SK-N-SH treated with all-trans-retinoic acid at 6 μM for 48 hours (cell line): ENCODE measurements at regions not wholly inside any gene's neighbourhood (a gene's known extent, or its start where the extent isn't known, plus 50 kb on each side); places are given as distances from the start of the nearest gene placed in this dataset.

Source experiments
- ATAC-seq: fragments of 200-7000 bp; cut with Tn5 transposase; 3 replicates; pipeline ENCODE4 v1.9.1; 2020; ENCODE audit warnings: mild to moderate bottlenecking, moderate library complexity
- ARNTL ChIP-seq: fragments of 450-650 bp; formaldehyde crosslinking; IDR thresholded peaks from 2 replicates; pipeline ENCODE4 v1.5.0; 2020; ENCODE audit warnings: low read depth, mild to moderate bottlenecking, moderate library complexity, borderline replicate concordance
- BACH2 ChIP-seq: fragments of 250-450 bp; sonication (Bioruptor Pico); IDR thresholded peaks from 2 replicates; pipeline ENCODE4 v1.9.0; 2021; ENCODE audit warnings: mild to moderate bottlenecking, borderline replicate concordance
- CSDC2 ChIP-seq: fragments of 250-450 bp; sonication (Bioruptor Pico); IDR thresholded peaks from 2 replicates; pipeline ENCODE4 v1.5.0; 2020; ENCODE audit warnings: mild to moderate bottlenecking, moderate library complexity
- ESRRG ChIP-seq: fragments of 250-450 bp; sonication (Bioruptor Pico); IDR thresholded peaks from 2 replicates; pipeline ENCODE4 v1.6.1; 2021; ENCODE audit warnings: mild to moderate bottlenecking
- GLIS3 ChIP-seq: fragments of 250-450 bp; sonication (Bioruptor Pico); IDR thresholded peaks from 2 replicates; pipeline ENCODE4 v1.5.0; 2020; ENCODE audit warnings: mild to moderate bottlenecking, moderate library complexity
- ISL1 ChIP-seq: fragments of 250-450 bp; sonication (Bioruptor Pico); IDR thresholded peaks from 2 replicates; pipeline ENCODE4 v2.1.2; 2022; ENCODE audit warnings: mild to moderate bottlenecking, moderate library complexity
- OSR1 ChIP-seq: fragments of 250-450 bp; sonication (Bioruptor Pico); IDR thresholded peaks from 2 replicates; pipeline ENCODE4 v1.8.0; 2022; ENCODE audit warnings: moderate library complexity, mild to moderate bottlenecking, inconsistent platforms
- RARB ChIP-seq: fragments of 250-450 bp; sonication (Bioruptor Pico); IDR thresholded peaks from 2 replicates; pipeline ENCODE4 v1.8.0; 2021; ENCODE audit warnings: mild to moderate bottlenecking, moderate library complexity
- SNAI2 ChIP-seq: fragments of 250-450 bp; sonication (Bioruptor Pico); IDR thresholded peaks from 2 replicates; pipeline ENCODE4 v1.5.0; 2020; ENCODE audit warnings: mild to moderate bottlenecking, moderate library complexity
- TCF4 ChIP-seq: fragments of 250-450 bp; sonication (Bioruptor Pico); IDR thresholded peaks from 2 replicates; pipeline ENCODE4 v1.8.0; 2021; ENCODE audit warnings: mild to moderate bottlenecking, moderate library complexity, borderline replicate concordance
- TOX ChIP-seq: fragments of 250-450 bp; sonication (Bioruptor Pico); IDR thresholded peaks from 2 replicates; pipeline ENCODE4 v1.8.0; 2021; ENCODE audit warnings: mild to moderate bottlenecking, moderate library complexity, borderline replicate concordance
- ZC3H10 ChIP-seq: fragments of 250-450 bp; sonication (Bioruptor Pico); IDR thresholded peaks from 2 replicates; pipeline ENCODE4 v1.5.1; 2021; ENCODE audit warnings: mild to moderate bottlenecking, moderate library complexity
- ZFP3 ChIP-seq: fragments of 250-450 bp; sonication (Bioruptor Pico); IDR thresholded peaks from 2 replicates; pipeline ENCODE4 v1.5.0; 2020; ENCODE audit warnings: mild to moderate bottlenecking, moderate library complexity
- ZFP30 ChIP-seq: fragments of 450-650 bp; formaldehyde crosslinking; IDR thresholded peaks from 2 replicates; pipeline ENCODE4 v1.5.0; 2022; ENCODE audit warnings: mild to moderate bottlenecking, moderate library complexity
- ZNF565 ChIP-seq: fragments of 450-650 bp; formaldehyde crosslinking; conservative IDR thresholded peaks from 2 replicates; pipeline ENCODE4 v1.5.0; 2020; ENCODE audit warnings: low read depth, mild to moderate bottlenecking, moderate library complexity
- ZNF70 ChIP-seq: fragments of 450-650 bp; formaldehyde crosslinking; IDR thresholded peaks from 2 replicates; pipeline ENCODE4 v1.5.0; 2020; ENCODE audit warnings: mild to moderate bottlenecking, moderate library complexity
- ZNF8 ChIP-seq: fragments of 450-650 bp; formaldehyde crosslinking; IDR thresholded peaks from 2 replicates; pipeline ENCODE4 v1.5.0; 2020; ENCODE audit warnings: mild to moderate bottlenecking, moderate library complexity
- TF ChIP-seq, protein P1 (sequence below): fragments of 250-450 bp; sonication (Bioruptor Pico); IDR thresholded peaks from 2 replicates; pipeline ENCODE4 v1.5.1; 2021; ENCODE audit warnings: mild to moderate bottlenecking, moderate library complexity
- TF ChIP-seq, protein P2 (sequence below): fragments of 250-450 bp; sonication (Bioruptor Pico); IDR thresholded peaks from 2 replicates; pipeline ENCODE4 v1.8.0; 2021; ENCODE audit warnings: low read depth, mild to moderate bottlenecking, moderate library complexity, borderline replicate concordance
- TF ChIP-seq, protein P3 (sequence below): fragments of 250-450 bp; sonication (Bioruptor Pico); IDR thresholded peaks from 2 replicates; pipeline ENCODE4 v1.5.0; 2020; ENCODE audit warnings: mild to moderate bottlenecking, moderate library complexity
- TF ChIP-seq, protein P4 (sequence below): fragments of 250-450 bp; sonication (Bioruptor Pico); IDR thresholded peaks from 2 replicates; pipeline ENCODE4 v1.5.1; 2020; ENCODE audit warnings: low read depth, mild to moderate bottlenecking, moderate library complexity
- TF ChIP-seq, protein P5 (sequence below): fragments of 250-450 bp; sonication (Bioruptor Pico); IDR thresholded peaks from 2 replicates; pipeline ENCODE4 v1.8.0; 2020; ENCODE audit warnings: mild to moderate bottlenecking, moderate library complexity, borderline replicate concordance

DNA sequence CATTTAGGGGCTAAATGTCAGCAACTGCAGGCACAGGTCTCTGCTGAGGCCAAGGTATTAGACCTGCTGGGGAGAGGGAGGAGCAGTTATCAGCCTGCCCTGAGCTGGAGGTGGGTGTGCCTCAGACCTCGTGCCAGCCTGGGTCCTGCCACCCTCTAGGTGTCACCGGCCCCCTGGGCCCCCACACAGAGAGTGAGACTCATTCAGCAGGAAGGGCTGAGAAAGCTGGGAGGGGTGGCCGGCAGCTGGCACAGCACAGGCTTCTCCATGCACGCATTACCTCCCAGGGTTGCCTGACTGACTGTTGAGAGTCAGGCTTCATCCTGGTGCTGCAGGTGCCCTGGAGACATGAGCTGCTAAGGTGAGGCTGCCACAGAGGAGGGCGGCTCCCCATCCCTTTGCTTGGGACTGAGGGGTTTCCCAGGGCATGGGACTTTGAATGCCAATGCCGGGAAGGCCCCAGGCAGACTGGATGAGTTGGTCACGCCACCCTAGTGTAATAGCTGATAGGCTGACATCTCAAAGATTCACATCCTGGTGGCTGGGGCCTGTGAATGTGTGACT, 75.3 kb upstream of the C14orf180 start:
- TF ChIP-seq ZNF70 (no peak), ZNF8 (CRISPR knock-in tag) (no peak), OSR1 (no peak), ZC3H10 (CRISPR knock-in tag) (no peak), ESRRG (CRISPR knock-in tag) (no peak), ZNF565 (CRISPR knock-in tag) (no peak), RARB (CRISPR knock-in tag) (no peak), GLIS3 (CRISPR knock-in tag) (no peak), CSDC2 (CRISPR knock-in tag) (no peak), SNAI2 (CRISPR knock-in tag) (no peak), ZFP3 (no peak)
- TF ChIP-seq, protein P1, sequence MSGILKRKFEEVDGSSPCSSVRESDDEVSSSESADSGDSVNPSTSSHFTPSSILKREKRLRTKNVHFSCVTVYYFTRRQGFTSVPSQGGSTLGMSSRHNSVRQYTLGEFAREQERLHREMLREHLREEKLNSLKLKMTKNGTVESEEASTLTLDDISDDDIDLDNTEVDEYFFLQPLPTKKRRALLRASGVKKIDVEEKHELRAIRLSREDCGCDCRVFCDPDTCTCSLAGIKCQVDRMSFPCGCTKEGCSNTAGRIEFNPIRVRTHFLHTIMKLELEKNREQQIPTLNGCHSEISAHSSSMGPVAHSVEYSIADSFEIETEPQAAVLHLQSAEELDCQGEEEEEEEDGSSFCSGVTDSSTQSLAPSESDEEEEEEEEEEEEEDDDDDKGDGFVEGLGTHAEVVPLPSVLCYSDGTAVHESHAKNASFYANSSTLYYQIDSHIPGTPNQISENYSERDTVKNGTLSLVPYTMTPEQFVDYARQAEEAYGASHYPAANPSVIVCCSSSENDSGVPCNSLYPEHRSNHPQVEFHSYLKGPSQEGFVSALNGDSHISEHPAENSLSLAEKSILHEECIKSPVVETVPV (CRISPR knock-in tag), result no peak
- TF ChIP-seq, protein P2, sequence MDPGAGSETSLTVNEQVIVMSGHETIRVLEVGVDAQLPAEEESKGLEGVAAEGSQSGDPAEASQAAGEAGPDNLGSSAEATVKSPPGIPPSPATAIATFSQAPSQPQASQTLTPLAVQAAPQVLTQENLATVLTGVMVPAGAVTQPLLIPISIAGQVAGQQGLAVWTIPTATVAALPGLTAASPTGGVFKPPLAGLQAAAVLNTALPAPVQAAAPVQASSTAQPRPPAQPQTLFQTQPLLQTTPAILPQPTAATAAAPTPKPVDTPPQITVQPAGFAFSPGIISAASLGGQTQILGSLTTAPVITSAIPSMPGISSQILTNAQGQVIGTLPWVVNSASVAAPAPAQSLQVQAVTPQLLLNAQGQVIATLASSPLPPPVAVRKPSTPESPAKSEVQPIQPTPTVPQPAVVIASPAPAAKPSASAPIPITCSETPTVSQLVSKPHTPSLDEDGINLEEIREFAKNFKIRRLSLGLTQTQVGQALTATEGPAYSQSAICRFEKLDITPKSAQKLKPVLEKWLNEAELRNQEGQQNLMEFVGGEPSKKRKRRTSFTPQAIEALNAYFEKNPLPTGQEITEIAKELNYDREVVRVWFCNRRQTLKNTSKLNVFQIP (CRISPR knock-in tag), result no peak
- TF ChIP-seq, protein P3, sequence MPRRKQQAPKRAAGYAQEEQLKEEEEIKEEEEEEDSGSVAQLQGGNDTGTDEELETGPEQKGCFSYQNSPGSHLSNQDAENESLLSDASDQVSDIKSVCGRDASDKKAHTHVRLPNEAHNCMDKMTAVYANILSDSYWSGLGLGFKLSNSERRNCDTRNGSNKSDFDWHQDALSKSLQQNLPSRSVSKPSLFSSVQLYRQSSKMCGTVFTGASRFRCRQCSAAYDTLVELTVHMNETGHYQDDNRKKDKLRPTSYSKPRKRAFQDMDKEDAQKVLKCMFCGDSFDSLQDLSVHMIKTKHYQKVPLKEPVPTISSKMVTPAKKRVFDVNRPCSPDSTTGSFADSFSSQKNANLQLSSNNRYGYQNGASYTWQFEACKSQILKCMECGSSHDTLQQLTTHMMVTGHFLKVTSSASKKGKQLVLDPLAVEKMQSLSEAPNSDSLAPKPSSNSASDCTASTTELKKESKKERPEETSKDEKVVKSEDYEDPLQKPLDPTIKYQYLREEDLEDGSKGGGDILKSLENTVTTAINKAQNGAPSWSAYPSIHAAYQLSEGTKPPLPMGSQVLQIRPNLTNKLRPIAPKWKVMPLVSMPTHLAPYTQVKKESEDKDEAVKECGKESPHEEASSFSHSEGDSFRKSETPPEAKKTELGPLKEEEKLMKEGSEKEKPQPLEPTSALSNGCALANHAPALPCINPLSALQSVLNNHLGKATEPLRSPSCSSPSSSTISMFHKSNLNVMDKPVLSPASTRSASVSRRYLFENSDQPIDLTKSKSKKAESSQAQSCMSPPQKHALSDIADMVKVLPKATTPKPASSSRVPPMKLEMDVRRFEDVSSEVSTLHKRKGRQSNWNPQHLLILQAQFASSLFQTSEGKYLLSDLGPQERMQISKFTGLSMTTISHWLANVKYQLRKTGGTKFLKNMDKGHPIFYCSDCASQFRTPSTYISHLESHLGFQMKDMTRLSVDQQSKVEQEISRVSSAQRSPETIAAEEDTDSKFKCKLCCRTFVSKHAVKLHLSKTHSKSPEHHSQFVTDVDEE (CRISPR knock-in tag), result no peak
- TF ChIP-seq, protein P4, sequence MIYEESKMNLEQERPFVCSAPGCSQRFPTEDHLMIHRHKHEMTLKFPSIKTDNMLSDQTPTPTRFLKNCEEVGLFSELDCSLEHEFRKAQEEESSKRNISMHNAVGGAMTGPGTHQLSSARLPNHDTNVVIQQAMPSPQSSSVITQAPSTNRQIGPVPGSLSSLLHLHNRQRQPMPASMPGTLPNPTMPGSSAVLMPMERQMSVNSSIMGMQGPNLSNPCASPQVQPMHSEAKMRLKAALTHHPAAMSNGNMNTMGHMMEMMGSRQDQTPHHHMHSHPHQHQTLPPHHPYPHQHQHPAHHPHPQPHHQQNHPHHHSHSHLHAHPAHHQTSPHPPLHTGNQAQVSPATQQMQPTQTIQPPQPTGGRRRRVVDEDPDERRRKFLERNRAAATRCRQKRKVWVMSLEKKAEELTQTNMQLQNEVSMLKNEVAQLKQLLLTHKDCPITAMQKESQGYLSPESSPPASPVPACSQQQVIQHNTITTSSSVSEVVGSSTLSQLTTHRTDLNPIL, result no peak
- ATAC-seq, result no peak

DNA sequence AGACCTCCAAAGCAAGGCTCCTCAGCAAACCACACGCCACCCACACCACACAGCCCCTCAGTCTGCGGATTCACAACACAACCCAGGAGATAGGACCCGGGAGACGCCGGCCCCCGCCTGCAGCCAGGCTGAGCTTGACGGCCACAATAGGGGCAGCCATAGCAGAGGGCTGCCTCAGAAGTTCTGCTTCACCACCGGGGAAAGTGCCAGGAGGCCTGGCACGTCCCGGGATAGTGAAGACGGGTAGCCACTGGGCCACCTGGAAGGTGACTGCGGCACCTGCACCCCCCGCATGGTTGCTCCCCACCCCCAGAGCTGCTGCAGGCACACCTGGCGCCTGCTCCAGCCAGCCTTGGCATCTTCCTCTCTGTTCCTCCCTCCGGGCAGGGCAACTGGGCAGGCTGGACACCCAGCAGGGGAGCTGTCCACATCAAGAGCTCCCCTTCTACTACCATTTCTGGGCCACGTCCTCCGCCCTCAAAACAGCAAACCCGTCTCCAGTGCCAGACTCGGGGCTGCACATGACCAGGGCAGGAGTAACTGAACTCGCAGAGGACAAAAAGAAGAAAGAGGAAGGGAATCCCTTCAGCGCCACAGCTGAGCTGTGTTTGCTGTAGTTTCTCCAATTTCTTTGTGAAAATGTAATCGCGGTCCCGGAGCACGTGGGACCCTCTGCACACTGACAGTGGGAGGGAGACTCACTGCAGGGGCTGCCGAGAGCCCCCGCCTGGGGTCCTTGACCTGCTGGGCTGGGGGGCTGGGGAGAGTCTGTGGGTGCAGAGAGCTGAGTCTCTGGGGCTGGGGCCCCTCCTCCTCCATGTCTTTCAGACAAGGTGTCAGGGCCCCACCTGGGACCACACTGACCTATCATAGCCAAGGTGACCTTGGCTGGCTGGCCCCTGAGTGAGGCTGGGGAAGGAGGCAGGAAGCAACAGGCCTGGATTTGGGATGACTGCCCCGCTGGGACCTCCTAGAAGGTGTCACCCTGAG, 74.2 kb upstream of the C14orf180 start:
- no peak for ATAC-seq
- TF ChIP-seq BACH2 (no peak), RARB (CRISPR knock-in tag) (no peak), ARNTL (CRISPR knock-in tag) (no peak), ESRRG (CRISPR knock-in tag) (no peak), ZFP30 (CRISPR knock-in tag) (no peak), TCF4 (CRISPR knock-in tag) (no peak), GLIS3 (CRISPR knock-in tag) (no peak), TOX (CRISPR knock-in tag) (no peak), ZC3H10 (CRISPR knock-in tag) (no peak), ZNF8 (CRISPR knock-in tag) (no peak), ZNF70 (no peak), OSR1 (no peak), ISL1 (no peak), SNAI2 (CRISPR knock-in tag) (no peak), ZNF565 (CRISPR knock-in tag) (no peak)
- TF ChIP-seq, protein P1 (CRISPR knock-in tag), result no peak
- TF ChIP-seq, protein P2 (CRISPR knock-in tag), result no peak
- TF ChIP-seq, protein P5, sequence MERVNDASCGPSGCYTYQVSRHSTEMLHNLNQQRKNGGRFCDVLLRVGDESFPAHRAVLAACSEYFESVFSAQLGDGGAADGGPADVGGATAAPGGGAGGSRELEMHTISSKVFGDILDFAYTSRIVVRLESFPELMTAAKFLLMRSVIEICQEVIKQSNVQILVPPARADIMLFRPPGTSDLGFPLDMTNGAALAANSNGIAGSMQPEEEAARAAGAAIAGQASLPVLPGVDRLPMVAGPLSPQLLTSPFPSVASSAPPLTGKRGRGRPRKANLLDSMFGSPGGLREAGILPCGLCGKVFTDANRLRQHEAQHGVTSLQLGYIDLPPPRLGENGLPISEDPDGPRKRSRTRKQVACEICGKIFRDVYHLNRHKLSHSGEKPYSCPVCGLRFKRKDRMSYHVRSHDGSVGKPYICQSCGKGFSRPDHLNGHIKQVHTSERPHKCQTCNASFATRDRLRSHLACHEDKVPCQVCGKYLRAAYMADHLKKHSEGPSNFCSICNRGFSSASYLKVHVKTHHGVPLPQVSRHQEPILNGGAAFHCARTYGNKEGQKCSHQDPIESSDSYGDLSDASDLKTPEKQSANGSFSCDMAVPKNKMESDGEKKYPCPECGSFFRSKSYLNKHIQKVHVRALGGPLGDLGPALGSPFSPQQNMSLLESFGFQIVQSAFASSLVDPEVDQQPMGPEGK (CRISPR knock-in tag), result no peak
